GM04503 (cell line): ENCODE measurements at regions not wholly inside any gene's neighbourhood (a gene's known extent, or its start where the extent isn't known, plus 50 kb on each side); places are given as distances from the start of the nearest gene placed in this dataset.
"Not testable (repeated sequence)": the region's sequence is repeated elsewhere in the genome, so short reads cannot be mapped to it uniquely, and the experiment has no call there.

Experiments
- DNase-seq: peaks from one replicate; pipeline ENCODE4 v3.0.0-alpha.2; 2012; ENCODE audit warnings: low read depth

GRCh38 chr6:8908638-8909037 is 473.3 kb upstream of the SLC35B3 start:
- no peak for DNase-seq

DNA sequence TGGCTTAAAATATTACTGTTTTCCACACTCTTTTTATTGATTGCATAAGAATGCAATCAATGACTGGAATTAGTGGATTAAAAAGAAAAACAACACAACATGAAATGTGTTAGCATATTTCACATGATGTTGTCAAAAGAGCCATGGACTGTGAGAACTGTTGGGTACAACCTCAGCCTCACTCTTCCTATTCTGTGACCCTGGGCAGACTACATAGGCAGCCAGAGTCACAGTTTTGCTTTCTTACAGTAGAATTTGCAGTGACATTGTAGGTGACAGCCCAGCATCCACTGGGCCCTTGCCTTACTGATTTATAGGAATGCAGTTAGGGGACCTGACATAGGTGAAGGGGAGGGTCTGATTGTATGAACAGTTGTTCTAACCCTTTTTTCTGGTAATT is 471.4 kb upstream of the SLC35B3 start:
- no peak for DNase-seq

GRCh38 chr6:8905757-8906156 is 470.4 kb upstream of the SLC35B3 start:
- DNase-seq: no peak

DNA sequence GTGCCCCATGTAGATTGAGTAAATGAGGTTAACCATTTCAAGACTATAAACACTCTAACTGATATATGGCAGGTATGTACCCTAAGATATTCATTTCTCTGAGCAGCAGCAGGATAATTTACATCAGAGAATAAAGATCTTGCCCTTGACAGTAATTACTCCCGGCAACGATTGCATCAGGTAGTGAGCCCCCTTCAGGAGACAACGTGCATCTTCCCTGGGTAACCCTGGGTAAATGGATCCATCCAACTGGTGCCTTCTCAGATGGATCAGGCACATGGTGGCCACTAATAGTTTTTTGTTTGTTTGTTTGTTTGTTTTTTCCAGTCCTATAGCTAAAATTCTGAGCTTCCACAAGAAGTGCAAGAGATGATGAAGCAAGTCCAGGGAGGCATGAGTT is 469.4 kb upstream of the SLC35B3 start:
- no peak for DNase-seq

- DNase-seq: no peak
Observed at GRCh38 chr6:8900056-8900455, 464.7 kb upstream of the SLC35B3 start.

DNA sequence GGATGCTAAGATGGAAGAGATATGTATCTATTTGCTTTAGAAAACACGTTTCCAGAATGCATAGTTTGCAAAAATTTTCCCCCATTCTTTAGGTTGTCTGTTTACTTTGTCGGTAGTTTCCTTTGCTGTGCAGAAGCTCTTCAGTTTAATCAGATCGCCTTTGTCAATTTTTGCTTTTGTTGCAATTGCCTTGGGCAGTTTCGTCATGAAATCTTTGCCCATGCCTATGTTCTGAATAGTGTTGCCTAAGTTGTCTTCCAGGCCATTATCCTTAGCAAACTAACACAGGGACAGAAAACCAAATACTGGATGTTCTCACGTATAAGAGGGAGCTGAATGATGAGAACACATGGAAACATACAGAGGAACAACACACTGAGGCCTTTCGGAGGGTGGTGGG is 454.2 kb upstream of the SLC35B3 start:
- no peak for DNase-seq

- DNase-seq: no peak
Observed at GRCh38 chr6:8888468-8888867, 453.1 kb upstream of the SLC35B3 start.

- no peak for DNase-seq
Observed at GRCh38 chr6:8881663-8882062, 446.3 kb upstream of the SLC35B3 start.

DNA sequence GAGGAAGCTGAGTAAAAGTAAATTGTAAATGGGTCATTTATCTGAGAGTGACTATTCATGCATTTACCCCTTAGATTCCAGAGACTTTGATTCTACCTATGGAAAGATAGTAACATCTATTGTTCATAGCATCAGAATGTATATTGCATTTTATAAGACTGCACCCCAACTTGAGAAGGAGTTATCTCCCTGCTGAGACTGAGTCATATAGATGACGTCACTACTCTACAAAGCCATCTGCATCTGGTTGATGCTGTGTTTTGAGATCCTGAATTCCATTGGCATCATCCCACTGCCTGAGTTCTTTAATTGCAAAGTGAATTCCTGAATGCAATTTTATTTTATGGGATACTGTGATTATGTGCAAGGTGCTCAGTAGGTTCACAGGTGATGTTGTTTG is 444.0 kb upstream of the SLC35B3 start:
- DNase-seq: no peak

DNA sequence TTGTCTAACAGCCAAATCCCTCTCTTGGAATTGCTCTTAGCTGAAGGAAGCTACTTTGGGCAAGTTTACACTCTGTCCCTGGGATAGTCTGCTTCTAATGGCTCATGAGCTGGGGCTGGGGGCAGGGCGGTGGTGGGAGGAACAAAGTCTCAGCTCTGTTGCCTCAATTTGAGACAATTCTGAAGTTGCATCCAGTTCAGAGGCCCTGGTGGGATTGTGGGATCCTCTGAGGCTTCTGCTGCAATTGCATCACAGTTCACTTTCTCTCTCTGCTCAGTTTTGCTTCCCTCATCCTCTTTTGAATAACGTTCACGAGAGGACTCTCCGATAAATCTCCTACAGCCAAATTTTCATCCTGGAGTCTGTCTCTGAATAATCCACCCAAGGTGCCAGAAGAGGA is 440.6 kb upstream of the SLC35B3 start:
- no peak for DNase-seq

DNA sequence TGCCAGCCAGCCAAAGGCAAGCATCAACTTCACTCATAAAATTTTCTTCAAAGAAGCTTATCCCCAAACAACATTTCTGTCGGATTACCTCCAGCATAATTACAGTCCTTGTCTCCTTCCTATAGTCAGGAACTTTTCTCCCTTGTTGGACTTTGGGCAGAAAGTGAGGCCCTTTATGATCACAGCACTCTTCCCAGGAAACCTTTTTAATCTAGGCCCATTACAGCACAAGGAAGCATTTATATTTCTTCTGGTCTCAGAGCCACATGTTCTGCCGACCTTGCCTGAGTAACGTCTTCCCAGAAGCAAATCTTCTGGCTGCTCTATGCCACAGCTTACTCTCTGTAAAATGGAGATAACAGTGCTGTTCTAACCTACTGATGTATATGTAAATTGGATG is 437.2 kb upstream of the SLC35B3 start:
- no peak for DNase-seq

DNA sequence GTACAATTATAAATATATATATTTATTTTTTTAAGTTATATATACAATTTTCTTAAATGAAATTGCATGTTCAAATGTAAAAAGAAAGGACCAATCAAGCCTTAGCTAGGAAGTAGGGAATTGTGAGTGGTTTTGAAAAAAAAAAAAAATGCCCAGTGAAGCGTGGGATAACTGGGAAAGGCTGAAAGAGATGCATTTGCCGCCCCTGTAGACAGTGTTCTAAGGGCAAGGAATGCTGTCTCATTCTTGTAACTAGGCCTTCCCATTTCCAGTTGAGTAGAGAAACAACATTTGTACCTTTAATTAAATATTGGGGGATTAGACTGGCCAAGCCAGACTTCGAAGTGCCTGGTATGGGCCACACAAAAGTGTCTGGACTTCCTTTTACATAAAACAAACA is 430.1 kb upstream of the SLC35B3 start:
- DNase-seq: no peak

GRCh38 chr6:8860671-8861070 is 425.3 kb upstream of the SLC35B3 start:
- DNase-seq: no peak

GRCh38 chr6:8859501-8859900 is 424.2 kb upstream of the SLC35B3 start:
- no peak for DNase-seq

GRCh38 chr6:8858854-8859331 is 423.5 kb upstream of the SLC35B3 start:
- no peak for DNase-seq

DNA sequence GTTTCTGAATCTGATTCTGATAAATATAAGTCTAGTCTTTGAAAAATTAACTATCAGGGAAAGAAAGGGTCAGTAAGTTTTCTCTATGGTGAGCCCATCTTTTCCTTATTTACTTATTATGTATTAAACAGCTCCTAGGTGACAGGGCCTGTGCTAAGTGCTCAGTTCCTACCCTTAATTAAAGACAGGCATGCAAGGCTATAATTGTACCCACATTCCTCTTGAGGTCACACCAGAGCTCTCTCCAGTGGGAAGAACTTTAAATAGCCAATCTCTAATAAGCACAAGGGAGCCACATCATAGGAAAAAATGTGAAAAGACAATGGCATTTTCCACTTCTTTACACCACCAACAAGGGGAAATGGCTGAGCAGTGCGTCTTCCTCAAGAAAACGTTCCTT is 421.8 kb upstream of the SLC35B3 start:
- no peak for DNase-seq

DNA sequence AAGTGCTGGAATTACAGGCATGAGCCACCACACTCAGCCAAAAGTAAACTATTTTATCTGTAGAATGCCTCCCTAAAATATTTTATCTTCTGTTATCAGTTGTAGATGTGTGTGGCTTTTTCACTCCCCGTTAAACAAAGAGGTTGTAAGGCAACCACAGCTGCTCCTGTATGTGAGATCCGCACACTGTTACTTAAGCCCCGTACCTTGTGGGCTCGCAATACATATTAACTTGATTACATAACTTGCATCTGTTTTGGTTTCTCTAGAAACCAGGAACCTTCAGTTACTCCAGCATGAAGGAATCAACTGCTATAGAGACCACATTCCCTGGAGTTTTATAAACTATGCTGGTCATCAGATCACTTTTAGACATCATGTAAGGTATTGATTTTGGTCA is 420.1 kb upstream of the SLC35B3 start:
- no peak for DNase-seq

GRCh38 chr6:8852332-8852731 is 417.0 kb upstream of the SLC35B3 start:
- no peak for DNase-seq

DNA sequence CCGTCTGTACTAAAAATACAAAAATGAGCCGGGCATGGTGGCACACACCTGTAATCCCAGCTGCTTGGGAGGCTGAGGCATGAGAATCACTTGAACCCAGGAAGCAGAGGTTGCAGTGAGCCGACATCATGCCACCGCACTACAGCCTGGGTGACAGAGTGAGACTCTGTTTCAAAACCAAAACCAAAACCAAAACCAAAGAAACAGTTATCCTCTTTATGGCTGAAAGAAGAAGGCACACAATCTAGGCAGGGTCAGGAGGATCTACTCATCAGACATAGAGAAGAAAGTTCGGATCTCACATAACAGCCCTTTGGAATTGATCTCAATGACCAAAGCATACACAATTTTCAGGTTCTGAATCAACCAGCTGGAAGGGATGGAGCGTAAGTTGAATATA is 411.3 kb upstream of the SLC35B3 start:
- not testable (repeated sequence) for DNase-seq

DNA sequence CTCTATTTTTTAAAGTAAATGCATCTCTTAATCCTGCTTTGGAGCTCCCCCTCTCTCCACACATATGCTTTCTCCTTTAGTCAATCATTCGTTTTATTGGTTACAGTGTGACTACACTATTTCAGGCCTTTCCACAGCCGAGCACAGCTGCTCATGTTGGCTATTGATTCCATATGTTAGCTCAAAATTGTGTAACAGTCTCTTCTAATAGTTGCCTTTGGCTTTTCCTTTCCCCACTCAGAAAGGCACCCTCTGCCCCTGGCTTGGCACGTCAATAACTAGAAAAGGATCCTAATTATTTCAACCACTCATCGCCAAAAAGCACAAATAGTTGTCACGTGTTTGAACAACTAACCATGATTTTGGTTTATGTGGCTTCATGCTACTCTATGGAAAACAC is 410.3 kb upstream of the SLC35B3 start:
- DNase-seq: no peak

DNA sequence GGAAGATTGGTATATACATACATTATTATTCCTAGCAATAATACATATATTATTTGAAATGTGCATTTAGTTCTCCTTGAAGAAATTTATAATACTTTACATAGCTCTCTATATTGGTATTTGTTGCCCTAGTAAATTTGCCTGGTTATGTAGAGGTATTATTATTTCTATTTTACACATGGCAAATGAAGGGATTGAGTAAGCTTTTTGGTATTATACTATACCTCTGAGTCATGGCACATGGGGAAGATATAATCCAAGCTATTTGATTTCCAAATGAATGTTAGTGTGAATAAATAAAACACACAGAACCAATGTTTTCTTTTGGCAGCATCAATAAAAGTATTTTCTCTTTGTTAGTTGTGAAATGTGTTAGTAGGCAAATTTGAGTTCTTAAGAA is 409.6 kb upstream of the SLC35B3 start:
- DNase-seq: no peak

DNA sequence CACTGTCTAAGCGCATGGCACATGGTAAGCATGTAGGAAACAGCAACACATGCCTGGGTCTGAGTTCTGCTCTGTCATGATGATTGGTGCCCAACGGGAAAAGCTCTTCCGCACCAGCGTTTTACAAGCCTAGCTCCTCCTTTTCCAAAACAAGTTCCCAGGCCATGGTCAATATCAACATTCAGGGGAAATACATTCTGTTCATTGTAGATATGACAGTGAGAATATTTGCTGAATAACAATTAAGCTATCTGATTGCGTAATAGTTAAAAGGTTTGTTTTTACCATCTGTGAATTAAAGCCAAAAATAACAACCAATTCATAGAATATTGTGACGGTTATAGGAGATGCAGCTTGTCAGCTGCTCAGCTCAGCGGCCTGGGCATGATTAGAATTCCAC is 404.3 kb upstream of the SLC35B3 start:
- no peak for DNase-seq

DNA sequence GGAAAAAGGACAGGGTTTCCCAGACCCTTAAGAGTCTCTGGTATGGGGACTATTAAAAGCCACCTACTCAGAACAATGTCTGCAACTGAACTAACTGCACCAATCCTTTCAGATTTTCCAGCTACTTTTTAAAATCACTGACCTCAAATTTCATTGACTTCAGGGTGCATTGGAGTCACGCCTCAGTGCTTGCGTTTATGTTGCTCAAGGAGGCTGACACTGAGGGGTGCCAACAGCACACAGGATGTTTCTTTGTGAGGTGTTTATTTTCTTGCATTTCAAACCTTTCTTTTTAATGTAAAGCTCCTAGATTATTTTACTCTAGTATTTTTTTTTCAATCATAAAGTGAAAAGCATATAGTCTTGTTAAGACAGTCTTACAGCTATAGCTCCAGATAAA is 402.0 kb upstream of the SLC35B3 start:
- DNase-seq: no peak

GRCh38 chr6:8832695-8833094 is 397.4 kb upstream of the SLC35B3 start:
- not testable (repeated sequence) for DNase-seq
